Peyer's patch (tissue), 4 donors: ENCODE measurements at regions not wholly inside any gene's neighbourhood (a gene's known extent, or its start where the extent isn't known, plus 50 kb on each side); places are given as distances from the start of the nearest gene placed in this dataset.

Source experiments
- CTCF ChIP-seq, 6 experiments: fragments of 450-650 bp in 4 of 6; fragments of 200-600 bp in 2 of 6; sonication (generic) in 1 of 6; IDR thresholded peaks; one replicate each; pipeline ENCODE4 v1.5.1; 2017 to 2019; ENCODE audit warnings: antibody characterized with exemption in 6 of 6, mild to moderate bottlenecking in 3 of 6, moderate library complexity in 1 of 6
- POLR2A ChIP-seq, 2 donors: fragments of 450-650 bp; IDR thresholded peaks; one replicate each; pipeline ENCODE4 v1.5.1; 2017; ENCODE audit warnings: antibody characterized with exemption in 2 of 2, mild to moderate bottlenecking in 2 of 2, moderate library complexity in 2 of 2

GRCh38 chr6:71103130-71103529, 146.3 kb upstream of the B3GAT2 start:
- TF ChIP-seq CTCF (IDR thresholded peaks at IDR 0.05) (no peak), POLR2A (IDR thresholded peaks at IDR 0.05) (no peak)
